Stomach (tissue), 8 donors: ENCODE measurements at regions not wholly inside any gene's neighbourhood (a gene's known extent, or its start where the extent isn't known, plus 50 kb on each side); places are given as distances from the start of the nearest gene placed in this dataset.
"Not testable (repeated sequence)": the region's sequence is repeated elsewhere in the genome, so short reads cannot be mapped to it uniquely, and the experiment has no call there.

ENCODE experiments used
- DNase-seq, 2 donors: peaks; one replicate each; pipeline versions ENCODE4 v3.0.0 to v3.0.0-alpha.2; 2013 to 2019
- H3K27ac ChIP-seq, 5 donors: fragments of 200-600 bp in 4 of 5; sonication (generic) in 4 of 5; one replicate each; pipeline ENCODE4 v1.5.1; 2013 to 2019; ENCODE audit warnings: mild to moderate bottlenecking in 1 of 5, moderate library complexity in 1 of 5
- H3K27me3 ChIP-seq, 3 donors: fragments of 200-600 bp; sonication (generic); one replicate each; pipeline ENCODE4 v1.5.1; 2017 to 2019; ENCODE audit warnings: mixed run types in 1 of 3
- H3K36me3 ChIP-seq, 4 donors: fragments of 200-600 bp; sonication (generic); 1 replicate in 3 of 4; 2 replicates in 1 of 4; pipeline ENCODE4 v1.5.1; 2016 to 2019
- H3K4me1 ChIP-seq, 4 donors: fragments of 200-600 bp; sonication (generic); one replicate each; pipeline ENCODE4 v1.5.1; 2016 to 2019
- H3K4me3 ChIP-seq, 4 donors: fragments of 200-600 bp; sonication (generic) in 3 of 4; one replicate each; pipeline ENCODE4 v1.5.1; 2016 to 2019; ENCODE audit warnings: mild to moderate bottlenecking in 1 of 4
- H3K9me3 ChIP-seq, 4 donors: fragments of 200-600 bp; sonication (generic); one replicate each; pipeline ENCODE4 v1.5.1; 2016 to 2019
- EP300 ChIP-seq: sonication (generic); formaldehyde crosslinking; IDR thresholded peaks from one replicate; pipeline ENCODE4 v1.6.1; 2017; ENCODE audit warnings: antibody characterized with exemption
- POLR2A ChIP-seq, 4 donors: fragments of 450-650 bp; IDR thresholded peaks; one replicate each; pipeline ENCODE4 v1.6.1; 2016; ENCODE audit warnings: antibody characterized with exemption in 4 of 4, control low read depth in 2 of 4, mild to moderate bottlenecking in 1 of 4, moderate library complexity in 1 of 4
- POLR2AphosphoS5 ChIP-seq, 3 donors: sonication (generic); formaldehyde crosslinking; IDR thresholded peaks; one replicate each; pipeline ENCODE4 v1.6.1; 2016; ENCODE audit warnings: antibody characterized with exemption in 3 of 3
- WGBS, 5 donors: extraction: QIAGEN DNeasy Blood & Tissue Kit in 3 of 5; methylation state at CpG; one replicate each; pipeline versions ENCODE4 v1.1.5 to v1.1.7; 2013 to 2018; 5-methylcytosine and 5-hydroxymethylcytosine counted together
- intact Hi-C: fragments of 100-400 bp; cut with DNase I; formaldehyde crosslinking; loops from one replicate; pipeline ENCODE4 v1.15.1; 2023; ENCODE audit warnings: low total_unique reads
- TF ChIP-seq, protein P1 (sequence below), 7 experiments: fragments of 450-650 bp in 4 of 7; fragments of 200-600 bp in 3 of 7; sonication (generic) in 3 of 7; IDR thresholded peaks; one replicate each; pipeline ENCODE4 v1.5.1; 2016 to 2019; ENCODE audit warnings: antibody characterized with exemption in 7 of 7, control low read depth in 2 of 7, mild to moderate bottlenecking in 1 of 7
- donor health status: healthy with polysubstance abuse.
- donor health status: Bipolar disorder and iron deficiency.
- donor health status: healthy.

GRCh38 chr11:80280737-80281136 lies 839.9 kb upstream of the TENM4 start:
- peak in 1 of 2 donors; percentile 44 for DNase-seq
- Histone ChIP-seq H3K36me3 (no peaks in the 10 kb centered on the region), H3K27me3 (no peaks in the 10 kb centered on the region), H3K9me3 (no peaks in the 10 kb centered on the region), H3K4me3 (no peak overlapping the region), H3K4me1 (peaks cover 0 to 12% (median 8%) of the 10 kb centered on the region in 4 donors), H3K27ac (no peak overlapping the region)
- TF ChIP-seq EP300 = no peak
- TF ChIP-seq, protein P1, sequence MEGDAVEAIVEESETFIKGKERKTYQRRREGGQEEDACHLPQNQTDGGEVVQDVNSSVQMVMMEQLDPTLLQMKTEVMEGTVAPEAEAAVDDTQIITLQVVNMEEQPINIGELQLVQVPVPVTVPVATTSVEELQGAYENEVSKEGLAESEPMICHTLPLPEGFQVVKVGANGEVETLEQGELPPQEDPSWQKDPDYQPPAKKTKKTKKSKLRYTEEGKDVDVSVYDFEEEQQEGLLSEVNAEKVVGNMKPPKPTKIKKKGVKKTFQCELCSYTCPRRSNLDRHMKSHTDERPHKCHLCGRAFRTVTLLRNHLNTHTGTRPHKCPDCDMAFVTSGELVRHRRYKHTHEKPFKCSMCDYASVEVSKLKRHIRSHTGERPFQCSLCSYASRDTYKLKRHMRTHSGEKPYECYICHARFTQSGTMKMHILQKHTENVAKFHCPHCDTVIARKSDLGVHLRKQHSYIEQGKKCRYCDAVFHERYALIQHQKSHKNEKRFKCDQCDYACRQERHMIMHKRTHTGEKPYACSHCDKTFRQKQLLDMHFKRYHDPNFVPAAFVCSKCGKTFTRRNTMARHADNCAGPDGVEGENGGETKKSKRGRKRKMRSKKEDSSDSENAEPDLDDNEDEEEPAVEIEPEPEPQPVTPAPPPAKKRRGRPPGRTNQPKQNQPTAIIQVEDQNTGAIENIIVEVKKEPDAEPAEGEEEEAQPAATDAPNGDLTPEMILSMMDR (IDR thresholded peaks at IDR 0.05) = no peak
- TF ChIP-seq POLR2AphosphoS5 (IDR thresholded peaks at IDR 0.05) = no peak
- no peak for TF ChIP-seq POLR2A (IDR thresholded peaks at IDR 0.05)
- WGBS, 5 donors = 46 to 71% (median 58%) methylated on average over 3 of the region's 3 CpGs
- intact Hi-C loops = no loop called here

DNA sequence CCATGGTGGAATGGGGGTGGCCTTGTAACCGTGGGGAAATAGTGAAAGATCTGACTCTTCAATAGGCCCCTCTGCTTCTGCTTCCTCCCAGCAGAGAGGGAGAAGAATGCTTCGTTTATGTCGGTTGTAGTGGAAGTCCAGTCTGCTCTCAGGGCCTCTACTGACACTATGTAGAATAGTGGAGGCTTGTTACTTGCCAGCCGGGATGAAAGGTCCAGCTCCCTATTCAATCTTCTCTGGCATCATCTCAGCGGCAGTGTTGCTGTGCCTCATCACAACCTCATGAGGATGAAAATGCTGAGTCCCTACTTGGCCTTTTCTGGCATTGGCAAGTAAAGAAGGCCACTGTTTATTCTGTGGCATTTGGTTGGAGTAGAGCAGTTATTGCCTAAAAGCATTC lies 820.9 kb upstream of the TENM4 start:
- TF ChIP-seq POLR2AphosphoS5 (IDR thresholded peaks at IDR 0.05) (no peak), POLR2A (IDR thresholded peaks at IDR 0.05) (no peak), EP300 (no peak)
- TF ChIP-seq, protein P1 (IDR thresholded peaks at IDR 0.05) = no peak
- WGBS, 5 donors = 74 to 86% (median 78%) methylated on average over 5 of the region's 5 CpGs
- no peak for DNase-seq
- peaks cover 0 to 4% (median 0%) of the 10 kb centered on the region in 4 donors for H3K9me3 ChIP-seq
- no peak overlapping the region for H3K27ac ChIP-seq
- H3K4me1 ChIP-seq = no peaks in the 10 kb centered on the region
- H3K4me3 ChIP-seq = no peak overlapping the region
- H3K27me3 ChIP-seq = no peaks in the 10 kb centered on the region
- H3K36me3 ChIP-seq = no peaks in the 10 kb centered on the region
- intact Hi-C loops = no loop called here

DNA sequence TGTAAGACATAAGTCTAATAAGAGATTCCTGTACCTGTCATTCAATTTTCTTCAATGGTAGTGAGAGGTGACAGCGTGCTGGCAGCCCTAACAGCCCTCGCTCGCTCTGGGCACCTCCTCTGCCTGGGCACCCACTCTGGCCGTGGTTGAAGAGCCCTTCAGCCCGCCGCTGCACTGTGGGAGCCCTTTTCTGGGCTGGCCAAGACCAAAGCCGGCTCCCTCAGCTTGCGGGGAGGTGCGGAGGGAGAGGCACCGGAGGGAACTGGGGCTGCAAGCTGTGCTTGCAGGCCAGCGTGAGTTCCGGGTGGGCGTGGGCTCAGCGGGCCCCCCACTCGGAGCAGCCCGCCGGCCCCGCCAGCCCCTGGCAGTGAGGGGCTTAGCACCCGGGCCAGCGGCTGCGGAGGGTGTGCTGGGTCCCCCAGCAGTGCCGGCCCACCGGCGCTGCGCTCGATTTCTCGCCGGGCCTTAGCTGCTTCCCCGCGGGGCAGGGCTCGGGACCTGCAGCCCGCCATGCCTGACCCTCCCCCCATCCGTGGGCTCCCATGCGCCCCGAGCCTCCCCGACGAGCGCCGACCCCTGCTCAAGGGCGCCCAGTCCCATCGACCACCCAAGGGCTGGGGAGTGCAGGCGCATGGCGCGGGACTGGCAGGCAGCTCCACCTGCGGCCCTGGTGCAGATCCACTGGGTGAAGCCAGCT lies 816.6 kb upstream of the TENM4 start:
- H3K4me3 ChIP-seq, intact Hi-C loops, DNase-seq, H3K36me3 ChIP-seq, H3K4me1 ChIP-seq, H3K27ac ChIP-seq, H3K27me3 ChIP-seq, H3K9me3 ChIP-seq: not testable (repeated sequence)
- 89 to 93% (median 90%) methylated on average over 14 to 45 of the region's 45 CpGs for whole genome bisulfite sequencing, 5 donors

DNA sequence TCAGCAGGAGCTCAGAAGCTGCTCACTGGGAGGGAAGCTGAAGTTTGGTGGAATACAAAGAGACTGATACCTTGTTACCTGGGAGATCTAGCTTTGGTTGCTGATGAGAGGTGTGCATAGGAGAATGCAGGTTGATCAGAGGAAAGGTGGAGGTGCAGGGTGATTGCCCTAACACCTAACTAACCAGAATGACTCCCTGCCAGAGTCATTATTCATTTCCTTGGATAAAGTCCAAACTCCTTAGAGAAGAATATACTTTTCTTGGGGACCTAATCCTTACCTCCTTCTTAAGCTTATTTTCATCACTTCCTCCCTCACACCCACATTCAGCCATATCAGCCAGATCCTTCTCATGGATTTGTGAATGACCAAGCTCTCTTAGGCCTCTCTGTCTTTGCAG lies 814.2 kb upstream of the TENM4 start:
- no peak for DNase-seq
- no peak for TF ChIP-seq POLR2AphosphoS5 (IDR thresholded peaks at IDR 0.05)
- Histone ChIP-seq H3K27me3 (no peaks in the 10 kb centered on the region), H3K36me3 (no peaks in the 10 kb centered on the region), H3K9me3 (peaks cover 0 to 4% (median 0%) of the 10 kb centered on the region in 4 donors), H3K4me1 (no peaks in the 10 kb centered on the region), H3K27ac (no peak overlapping the region), H3K4me3 (no peak overlapping the region)
- intact Hi-C loops = no loop called here

GRCh38 chr11:80241766-80242165 lies 800.9 kb upstream of the TENM4 start:
- TF ChIP-seq POLR2A (IDR thresholded peaks at IDR 0.05) = no peak
- no peak for TF ChIP-seq POLR2AphosphoS5 (IDR thresholded peaks at IDR 0.05)
- TF ChIP-seq, protein P1 (IDR thresholded peaks at IDR 0.05) = no peak
- TF ChIP-seq EP300 = no peak
- H3K4me1 ChIP-seq = no peaks in the 10 kb centered on the region
- H3K36me3 ChIP-seq = no peaks in the 10 kb centered on the region
- no peak for DNase-seq
- H3K27me3 ChIP-seq = no peaks in the 10 kb centered on the region
- H3K27ac ChIP-seq = no peak overlapping the region
- 57 to 68% (median 62%) methylated on average over 3 of the region's 3 CpGs for WGBS, 5 donors
- H3K4me3 ChIP-seq = no peak overlapping the region
- peaks cover 0 to 8% (median 2%) of the 10 kb centered on the region in 4 donors for H3K9me3 ChIP-seq
- intact Hi-C loops = no loop called here
